ENCODE measurements at regions not wholly inside any gene's neighbourhood (a gene's known extent, or its start where the extent isn't known, plus 50 kb on each side); places are given as distances from the start of the nearest gene placed in this dataset.

DNA sequence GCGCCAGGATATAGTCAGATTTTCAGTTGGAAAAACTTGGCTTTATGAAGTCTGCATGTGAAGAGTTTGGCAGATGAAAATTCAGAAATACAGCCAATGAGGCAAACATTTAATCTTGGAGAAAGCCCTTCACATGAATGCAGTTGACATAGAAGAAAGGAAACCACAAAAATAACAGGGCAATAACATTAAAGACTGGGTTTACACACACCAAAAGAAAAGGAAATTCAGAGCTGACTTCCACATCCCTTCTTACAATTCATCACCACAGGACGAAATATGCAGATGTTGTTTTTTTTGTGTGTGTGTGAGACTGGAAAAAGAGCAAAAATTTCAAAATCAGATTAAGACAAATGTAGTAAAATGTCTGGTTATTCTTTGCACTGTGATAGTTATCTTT lies 69.8 kb upstream of the HEY2 start:
- Histone ChIP-seq H3K36me3 (ENCODE audit: control insufficient read depth, insufficient read depth, low read length) (no peaks in the 10 kb centered on the region), H3K4me3 (ENCODE audit: low read depth in 2 of 2, low read length in 2 of 2) (no peak overlapping the region), H3K27ac (ENCODE audit: low read length) (no peak overlapping the region), H3K9me3 (ENCODE audit: control insufficient read depth, insufficient read depth, low read depth, low read length) (no peaks in the 10 kb centered on the region), H3K27me3 (ENCODE audit: control insufficient read depth, insufficient read depth, low read length) (peaks cover 4% of the 10 kb centered on the region; the same call in 1 of the 2 replicates), H3K4me1 (ENCODE audit: control insufficient read depth, insufficient read depth, low read length) (no peaks in the 10 kb centered on the region)
- TF ChIP-seq TCF7L2 (IDR thresholded peaks at IDR 0.05; ENCODE audit: low read depth, low read length), result no peak
- no peak for TF ChIP-seq POLR2AphosphoS5 (IDR thresholded peaks at IDR 0.05; ENCODE audit: low read depth, low read length)
- no peak for TF ChIP-seq SIN3A (IDR thresholded peaks at IDR 0.05; ENCODE audit: borderline replicate concordance, insufficient read depth, low read depth, low read length)
- TF ChIP-seq, protein P1, sequence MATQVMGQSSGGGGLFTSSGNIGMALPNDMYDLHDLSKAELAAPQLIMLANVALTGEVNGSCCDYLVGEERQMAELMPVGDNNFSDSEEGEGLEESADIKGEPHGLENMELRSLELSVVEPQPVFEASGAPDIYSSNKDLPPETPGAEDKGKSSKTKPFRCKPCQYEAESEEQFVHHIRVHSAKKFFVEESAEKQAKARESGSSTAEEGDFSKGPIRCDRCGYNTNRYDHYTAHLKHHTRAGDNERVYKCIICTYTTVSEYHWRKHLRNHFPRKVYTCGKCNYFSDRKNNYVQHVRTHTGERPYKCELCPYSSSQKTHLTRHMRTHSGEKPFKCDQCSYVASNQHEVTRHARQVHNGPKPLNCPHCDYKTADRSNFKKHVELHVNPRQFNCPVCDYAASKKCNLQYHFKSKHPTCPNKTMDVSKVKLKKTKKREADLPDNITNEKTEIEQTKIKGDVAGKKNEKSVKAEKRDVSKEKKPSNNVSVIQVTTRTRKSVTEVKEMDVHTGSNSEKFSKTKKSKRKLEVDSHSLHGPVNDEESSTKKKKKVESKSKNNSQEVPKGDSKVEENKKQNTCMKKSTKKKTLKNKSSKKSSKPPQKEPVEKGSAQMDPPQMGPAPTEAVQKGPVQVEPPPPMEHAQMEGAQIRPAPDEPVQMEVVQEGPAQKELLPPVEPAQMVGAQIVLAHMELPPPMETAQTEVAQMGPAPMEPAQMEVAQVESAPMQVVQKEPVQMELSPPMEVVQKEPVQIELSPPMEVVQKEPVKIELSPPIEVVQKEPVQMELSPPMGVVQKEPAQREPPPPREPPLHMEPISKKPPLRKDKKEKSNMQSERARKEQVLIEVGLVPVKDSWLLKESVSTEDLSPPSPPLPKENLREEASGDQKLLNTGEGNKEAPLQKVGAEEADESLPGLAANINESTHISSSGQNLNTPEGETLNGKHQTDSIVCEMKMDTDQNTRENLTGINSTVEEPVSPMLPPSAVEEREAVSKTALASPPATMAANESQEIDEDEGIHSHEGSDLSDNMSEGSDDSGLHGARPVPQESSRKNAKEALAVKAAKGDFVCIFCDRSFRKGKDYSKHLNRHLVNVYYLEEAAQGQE (IDR thresholded peaks at IDR 0.05; ENCODE audit: insufficient read depth in 1 of 2, low read depth in 2 of 2, low read length in 1 of 2), result no peak
- TF ChIP-seq, protein P2, sequence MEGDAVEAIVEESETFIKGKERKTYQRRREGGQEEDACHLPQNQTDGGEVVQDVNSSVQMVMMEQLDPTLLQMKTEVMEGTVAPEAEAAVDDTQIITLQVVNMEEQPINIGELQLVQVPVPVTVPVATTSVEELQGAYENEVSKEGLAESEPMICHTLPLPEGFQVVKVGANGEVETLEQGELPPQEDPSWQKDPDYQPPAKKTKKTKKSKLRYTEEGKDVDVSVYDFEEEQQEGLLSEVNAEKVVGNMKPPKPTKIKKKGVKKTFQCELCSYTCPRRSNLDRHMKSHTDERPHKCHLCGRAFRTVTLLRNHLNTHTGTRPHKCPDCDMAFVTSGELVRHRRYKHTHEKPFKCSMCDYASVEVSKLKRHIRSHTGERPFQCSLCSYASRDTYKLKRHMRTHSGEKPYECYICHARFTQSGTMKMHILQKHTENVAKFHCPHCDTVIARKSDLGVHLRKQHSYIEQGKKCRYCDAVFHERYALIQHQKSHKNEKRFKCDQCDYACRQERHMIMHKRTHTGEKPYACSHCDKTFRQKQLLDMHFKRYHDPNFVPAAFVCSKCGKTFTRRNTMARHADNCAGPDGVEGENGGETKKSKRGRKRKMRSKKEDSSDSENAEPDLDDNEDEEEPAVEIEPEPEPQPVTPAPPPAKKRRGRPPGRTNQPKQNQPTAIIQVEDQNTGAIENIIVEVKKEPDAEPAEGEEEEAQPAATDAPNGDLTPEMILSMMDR (IDR thresholded peaks at IDR 0.05), result no peak
- intact Hi-C loops (cut with micrococcal nuclease; ENCODE audit: unreplicated experiment), result no loop called here
- POLR2A ChIA-PET, result no interaction called here
- in situ Hi-C loops (cut with HindIII; ENCODE audit: low pct_unique_long_range_greater_than_20kb, low sequenced_read_pairs), result no loop called here
- no TSS peak for BruUV-seq (replicated peaks)
- CTCF ChIA-PET, result no interaction called here
- ATAC-seq (no peak), DNase-seq (ENCODE audit: low read depth, low spot score) (no peak)

DNA sequence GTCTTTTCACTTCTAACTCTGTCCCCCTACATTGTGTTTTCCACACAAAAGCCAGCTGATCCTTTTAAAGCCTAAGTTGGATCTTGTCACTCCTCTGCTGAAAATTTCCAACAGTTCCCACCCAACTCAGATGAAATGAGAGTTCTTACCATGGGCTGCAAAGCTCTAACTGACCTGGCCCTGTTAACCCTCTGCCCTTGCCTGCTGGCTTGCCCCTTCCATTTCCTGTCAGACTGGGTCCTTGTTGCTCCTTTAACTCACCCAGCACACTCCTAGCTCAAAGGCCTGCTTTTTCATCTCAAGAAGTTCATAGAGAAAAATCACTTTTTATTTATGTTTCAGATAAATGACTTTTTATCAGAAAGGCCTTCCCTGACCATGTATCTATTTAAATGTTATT lies 66.5 kb upstream of the HEY2 start:
- ChIA-PET CTCF (no interaction called here), POLR2A (no interaction called here)
- no TSS peak for BruUV-seq (replicated peaks)
- H3K27ac ChIP-seq (ENCODE audit: low read length), result no peak overlapping the region
- no peak overlapping the region for H3K4me3 ChIP-seq (ENCODE audit: low read depth in 2 of 2, low read length in 2 of 2)
- TF ChIP-seq TCF7L2 (IDR thresholded peaks at IDR 0.05; ENCODE audit: low read depth, low read length) (no peak), SIN3A (IDR thresholded peaks at IDR 0.05; ENCODE audit: borderline replicate concordance, insufficient read depth, low read depth, low read length) (no peak), POLR2AphosphoS5 (IDR thresholded peaks at IDR 0.05; ENCODE audit: low read depth, low read length) (no peak)
- TF ChIP-seq, protein P2 (IDR thresholded peaks at IDR 0.05), result no peak
- TF ChIP-seq, protein P1 (IDR thresholded peaks at IDR 0.05; ENCODE audit: insufficient read depth in 1 of 2, low read depth in 2 of 2, low read length in 1 of 2), result no peak
- no peaks in the 10 kb centered on the region for H3K36me3 ChIP-seq (ENCODE audit: control insufficient read depth, insufficient read depth, low read length)
- ATAC-seq (no peak), DNase-seq (ENCODE audit: low read depth, low spot score) (no peak)
- H3K27me3 ChIP-seq (ENCODE audit: control insufficient read depth, insufficient read depth, low read length), result peaks cover 2% of the 10 kb centered on the region; the same call in 1 of the 2 replicates
- no peaks in the 10 kb centered on the region for H3K9me3 ChIP-seq (ENCODE audit: control insufficient read depth, insufficient read depth, low read depth, low read length)
- in situ Hi-C loops (cut with HindIII; ENCODE audit: low pct_unique_long_range_greater_than_20kb, low sequenced_read_pairs) (no loop called here), intact Hi-C loops (cut with micrococcal nuclease; ENCODE audit: unreplicated experiment) (no loop called here)
- no peaks in the 10 kb centered on the region for H3K4me1 ChIP-seq (ENCODE audit: control insufficient read depth, insufficient read depth, low read length)
